PC-3 (cell line): ENCODE measurements at regions not wholly inside any gene's neighbourhood (a gene's known extent, or its start where the extent isn't known, plus 50 kb on each side); places are given as distances from the start of the nearest gene placed in this dataset.

ENCODE experiments used
- ATAC-seq: fragments of 200-7000 bp; cut with Tn5 transposase; 2 replicates; pipeline ENCODE4 v1.9.1; 2020; ENCODE audit warnings: mild to moderate bottlenecking, moderate library complexity
- BruUV-seq: library from RNA; stranded (reverse); fragments of 400-500 nt; replicated peaks from 2 replicates; lab custom pipeline; 2021; lab: Mats Ljungman, UMichigan
- CTCF ChIA-PET: fragments of 300-600 bp; sonication (Branson Sonifier 250); formaldehyde crosslinking; loops from one replicate; lab custom pipeline; 2022; ENCODE audit warnings: antibody characterized with exemption; lab: Charles Lee
- POLR2A ChIA-PET: fragments of 300-600 bp; sonication (Branson Sonifier 250); formaldehyde crosslinking; loops from one replicate; lab custom pipeline; 2022; ENCODE audit warnings: antibody characterized with exemption; ENCODE audit not compliant: unreplicated experiment; lab: Charles Lee
- DNase-seq: peaks from one replicate; pipeline ENCODE4 v3.0.0-alpha.2; 2015
- H2AFZ ChIP-seq: fragments of 300-600 bp; sonication (generic); 2 replicates; pipeline ENCODE4 v1.6.0; 2016; ENCODE audit warnings: antibody characterized with exemption, low read length
- H3F3A ChIP-seq: fragments of 300-600 bp; sonication (generic); one replicate; pipeline ENCODE4 v1.6.0; 2017; ENCODE audit warnings: antibody characterized with exemption, low read length, control low read depth, mild to moderate bottlenecking; ENCODE audit not compliant: unreplicated experiment
- H3K27ac ChIP-seq: fragments of 300-600 bp; sonication (generic); 2 replicates; pipeline ENCODE4 v1.5.1; 2016; ENCODE audit warnings: mild to moderate bottlenecking, low read length
- H3K27me3 ChIP-seq: fragments of 300-600 bp; sonication (generic); 2 replicates; pipeline ENCODE4 v1.6.1; 2016; ENCODE audit warnings: low read length, mixed read lengths
- H3K36me3 ChIP-seq: fragments of 300-600 bp; sonication (generic); 2 replicates; pipeline ENCODE4 v1.6.1; 2016; ENCODE audit warnings: low read depth, mixed run types, low read length, mixed read lengths
- H3K4me1 ChIP-seq: fragments of 300-600 bp; sonication (generic); 2 replicates; pipeline ENCODE4 v1.5.1; 2016; ENCODE audit warnings: low read length; ENCODE audit not compliant: insufficient read depth
- H3K4me2 ChIP-seq: fragments of 300-600 bp; sonication (generic); 2 replicates; pipeline ENCODE4 v1.6.0; 2016; ENCODE audit warnings: low read length
- H3K4me3 ChIP-seq: fragments of 300-600 bp; sonication (generic); 2 replicates; pipeline ENCODE4 v1.5.1; 2016; ENCODE audit warnings: mild to moderate bottlenecking, low read length, mixed read lengths
- H3K79me2 ChIP-seq: fragments of 300-600 bp; sonication (generic); 2 replicates; pipeline ENCODE4 v1.6.1; 2017; ENCODE audit warnings: low read length, mixed read lengths
- H3K9ac ChIP-seq: fragments of 300-600 bp; sonication (generic); 2 replicates; pipeline ENCODE4 v1.6.0; 2016; ENCODE audit warnings: mild to moderate bottlenecking, low read length
- H3K9me2 ChIP-seq: fragments of 300-600 bp; sonication (generic); replicated peaks from 2 replicates; pipeline ENCODE4 v1.6.1; 2016; ENCODE audit warnings: mixed run types, low read length, mixed read lengths
- H3K9me3 ChIP-seq: fragments of 300-600 bp; sonication (generic); 2 replicates; pipeline ENCODE4 v1.6.1; 2016; ENCODE audit warnings: low read length, mixed read lengths
- H4K20me1 ChIP-seq: fragments of 300-600 bp; sonication (generic); 2 replicates; pipeline ENCODE4 v1.6.1; 2016; ENCODE audit warnings: low read length, mixed read lengths
- EZH2 ChIP-seq: fragments of 300-600 bp; sonication (generic); IDR thresholded peaks from one replicate; pipeline ENCODE4 v1.6.1; 2017; ENCODE audit warnings: antibody characterized with exemption, mild to moderate bottlenecking, low read length; ENCODE audit not compliant: unreplicated experiment
- EZH2phosphoT487 ChIP-seq: fragments of 300-600 bp; sonication (generic); IDR thresholded peaks from 2 replicates; pipeline ENCODE4 v1.6.1; 2018; ENCODE audit warnings: mild to moderate bottlenecking, antibody characterized with exemption, low read length, borderline replicate concordance
- intact Hi-C: fragments of 100-400 bp; cut with micrococcal nuclease; formaldehyde crosslinking; loops from 2 replicates; pipeline ENCODE4 v1.9.0; 2023
- TF ChIP-seq, protein P1 (sequence below): fragments of 300-600 bp; sonication (generic); conservative IDR thresholded peaks from 2 replicates; pipeline ENCODE4 v1.5.1; 2017; ENCODE audit warnings: antibody characterized with exemption, low read depth, mild to moderate bottlenecking, low read length

DNA sequence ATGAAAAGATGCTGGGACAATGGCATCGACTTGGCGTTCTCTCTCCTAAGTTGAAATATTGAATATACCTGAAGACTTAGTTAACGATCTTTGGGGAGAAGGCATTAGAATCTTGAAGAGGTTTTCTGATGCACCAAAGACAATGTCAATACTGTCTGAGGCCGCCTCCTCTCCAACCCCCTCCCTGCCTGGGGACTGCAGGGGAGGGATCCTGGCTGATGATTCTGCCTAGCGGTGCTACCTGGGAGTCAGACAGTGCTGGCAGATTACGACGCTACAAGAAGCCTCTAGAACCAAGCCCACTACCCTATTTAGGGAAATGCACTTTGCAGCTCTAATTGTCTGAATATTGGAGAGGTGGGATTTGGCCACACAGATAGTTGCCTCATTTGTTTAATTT, 145.6 kb upstream of the HABP2 start:
- no peaks in the 10 kb centered on the region for H3K4me1 ChIP-seq
- no peak overlapping the region for H3K9ac ChIP-seq
- BruUV-seq = no TSS peak
- no peaks in the 10 kb centered on the region for H3F3A ChIP-seq
- H3K4me3 ChIP-seq = no peak overlapping the region
- no peaks in the 10 kb centered on the region for H3K9me2 ChIP-seq
- H4K20me1 ChIP-seq = no peaks in the 10 kb centered on the region
- no peak for ATAC-seq
- H3K27me3 ChIP-seq = no peaks in the 10 kb centered on the region
- H3K4me2 ChIP-seq = no peak overlapping the region
- TF ChIP-seq, protein P1, sequence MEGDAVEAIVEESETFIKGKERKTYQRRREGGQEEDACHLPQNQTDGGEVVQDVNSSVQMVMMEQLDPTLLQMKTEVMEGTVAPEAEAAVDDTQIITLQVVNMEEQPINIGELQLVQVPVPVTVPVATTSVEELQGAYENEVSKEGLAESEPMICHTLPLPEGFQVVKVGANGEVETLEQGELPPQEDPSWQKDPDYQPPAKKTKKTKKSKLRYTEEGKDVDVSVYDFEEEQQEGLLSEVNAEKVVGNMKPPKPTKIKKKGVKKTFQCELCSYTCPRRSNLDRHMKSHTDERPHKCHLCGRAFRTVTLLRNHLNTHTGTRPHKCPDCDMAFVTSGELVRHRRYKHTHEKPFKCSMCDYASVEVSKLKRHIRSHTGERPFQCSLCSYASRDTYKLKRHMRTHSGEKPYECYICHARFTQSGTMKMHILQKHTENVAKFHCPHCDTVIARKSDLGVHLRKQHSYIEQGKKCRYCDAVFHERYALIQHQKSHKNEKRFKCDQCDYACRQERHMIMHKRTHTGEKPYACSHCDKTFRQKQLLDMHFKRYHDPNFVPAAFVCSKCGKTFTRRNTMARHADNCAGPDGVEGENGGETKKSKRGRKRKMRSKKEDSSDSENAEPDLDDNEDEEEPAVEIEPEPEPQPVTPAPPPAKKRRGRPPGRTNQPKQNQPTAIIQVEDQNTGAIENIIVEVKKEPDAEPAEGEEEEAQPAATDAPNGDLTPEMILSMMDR = no peak
- TF ChIP-seq EZH2phosphoT487 = no peak
- no peak for TF ChIP-seq EZH2
- intact Hi-C loops = no loop called here
- ChIA-PET CTCF (no interaction called here), POLR2A (no interaction called here)
- no peak for DNase-seq
- H2AFZ ChIP-seq = no peak overlapping the region
- H3K27ac ChIP-seq = no peak overlapping the region
- H3K79me2 ChIP-seq = no peaks in the 10 kb centered on the region
- H3K9me3 ChIP-seq = no peaks in the 10 kb centered on the region
- no peaks in the 10 kb centered on the region for H3K36me3 ChIP-seq

- H3K9me3 ChIP-seq = no peaks in the 10 kb centered on the region
- intact Hi-C loops = no loop called here
- H3K79me2 ChIP-seq = no peaks in the 10 kb centered on the region
- BruUV-seq = no TSS peak
- H3K9me2 ChIP-seq = no peaks in the 10 kb centered on the region
- no peak overlapping the region for H3K4me2 ChIP-seq
- no peaks in the 10 kb centered on the region for H4K20me1 ChIP-seq
- H3K27ac ChIP-seq = no peak overlapping the region
- ChIA-PET POLR2A (no interaction called here), CTCF (no interaction called here)
- H2AFZ ChIP-seq = no peak overlapping the region
- no peaks in the 10 kb centered on the region for H3K4me1 ChIP-seq
- H3F3A ChIP-seq = no peaks in the 10 kb centered on the region
- H3K9ac ChIP-seq = no peak overlapping the region
- H3K36me3 ChIP-seq = no peaks in the 10 kb centered on the region
- ATAC-seq (no peak), DNase-seq (no peak)
- no peaks in the 10 kb centered on the region for H3K27me3 ChIP-seq
- TF ChIP-seq, protein P1 = no peak
- TF ChIP-seq EZH2phosphoT487 = no peak
- TF ChIP-seq EZH2 = no peak
- no peak overlapping the region for H3K4me3 ChIP-seq
Observed at GRCh38 chr10:113409175-113409574, 143.7 kb upstream of the HABP2 start.

DNA sequence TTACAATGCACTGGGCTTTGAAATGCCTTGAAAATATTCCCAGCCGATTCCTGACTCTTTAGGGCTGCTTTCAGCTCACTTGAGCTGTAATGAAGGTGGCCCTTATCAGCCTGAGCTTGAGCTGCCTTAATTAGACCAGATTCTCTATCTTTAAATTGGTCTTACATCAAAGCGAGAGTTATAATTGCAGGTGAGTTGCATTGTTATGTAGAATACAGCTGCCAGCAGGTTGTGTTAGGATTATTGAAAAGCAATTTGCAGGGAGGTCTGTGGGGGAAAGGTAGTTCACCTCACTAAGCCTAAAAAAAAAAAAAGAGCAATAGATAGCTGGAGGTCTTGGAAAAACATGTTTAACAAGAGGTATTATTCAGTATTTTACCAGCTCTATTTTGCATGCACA, 142.2 kb upstream of the HABP2 start:
- ATAC-seq (no peak), DNase-seq (no peak)
- Histone ChIP-seq H3K4me3 (no peak overlapping the region), H3K4me1 (peaks cover 11% of the 10 kb centered on the region; the same call in 1 of the 2 replicates), H3K79me2 (no peaks in the 10 kb centered on the region), H3K9me3 (no peaks in the 10 kb centered on the region), H4K20me1 (no peaks in the 10 kb centered on the region), H3K27me3 (no peaks in the 10 kb centered on the region), H3K9me2 (no peaks in the 10 kb centered on the region), H3K4me2 (no peak overlapping the region), H3F3A (no peaks in the 10 kb centered on the region), H2AFZ (no peak overlapping the region), H3K36me3 (no peaks in the 10 kb centered on the region), H3K9ac (no peak overlapping the region), H3K27ac (no peak overlapping the region)
- TF ChIP-seq EZH2phosphoT487 (no peak), EZH2 (no peak)
- TF ChIP-seq, protein P1 = no peak
- no TSS peak for BruUV-seq
- ChIA-PET CTCF (no interaction called here), POLR2A (no interaction called here)
- intact Hi-C loops = no loop called here
